NCI-H2171 treated with DMSO at 0.1 percent for 48 hours (cell line): ENCODE measurements at regions not wholly inside any gene's neighbourhood (a gene's known extent, or its start where the extent isn't known, plus 50 kb on each side); places are given as distances from the start of the nearest gene placed in this dataset.
"Not testable (repeated sequence)": the region's sequence is repeated elsewhere in the genome, so short reads cannot be mapped to it uniquely, and the experiment has no call there.

Source experiments
- DNase-seq: peaks from one replicate; lab custom pipeline; 2025; lab: John Stamatoyannopoulos, UW

GRCh38 chr4:100340512-100341485, 150.5 kb upstream of the DDIT4L start:
- no peak for DNase-seq

GRCh38 chr4:100339870-100340269, 149.6 kb upstream of the DDIT4L start:
- no peak for DNase-seq

- not testable (repeated sequence) for DNase-seq
These were observed 143.2 kb upstream of the DDIT4L start for GRCh38 chr4:100333491-100333890.

- no peak for DNase-seq
These were observed 127.0 kb upstream of the DDIT4L start for GRCh38 chr4:100317032-100317864.

GRCh38 chr4:100314057-100314456, 123.8 kb upstream of the DDIT4L start:
- no peak for DNase-seq

- no peak for DNase-seq
These were observed 122.5 kb upstream of the DDIT4L start for GRCh38 chr4:100312615-100313350.

GRCh38 chr4:100311181-100311580, 120.9 kb upstream of the DDIT4L start:
- DNase-seq = no peak

- DNase-seq = no peak
These were observed 115.8 kb upstream of the DDIT4L start for GRCh38 chr4:100306018-100306417.

- no peak for DNase-seq
These were observed 112.1 kb upstream of the DDIT4L start for GRCh38 chr4:100302061-100303026.

- no peak for DNase-seq
These were observed 109.0 kb upstream of the DDIT4L start for GRCh38 chr4:100299046-100299840.

- DNase-seq = no peak
These were observed 105.5 kb upstream of the DDIT4L start for GRCh38 chr4:100295792-100296191.

GRCh38 chr4:100294356-100294755, 104.1 kb upstream of the DDIT4L start:
- DNase-seq = no peak

GRCh38 chr4:100290585-100290984, 100.3 kb upstream of the DDIT4L start:
- DNase-seq = no peak

- no peak for DNase-seq
These were observed 99.7 kb upstream of the DDIT4L start for GRCh38 chr4:100289946-100290345.

GRCh38 chr4:100289530-100289888, 99.2 kb upstream of the DDIT4L start:
- DNase-seq = no peak

GRCh38 chr4:100288811-100289529, 98.7 kb upstream of the DDIT4L start:
- DNase-seq = no peak

GRCh38 chr4:100288161-100288560, 97.9 kb upstream of the DDIT4L start:
- DNase-seq = no peak

- no peak for DNase-seq
These were observed 97.3 kb upstream of the DDIT4L start for GRCh38 chr4:100287534-100287933.

GRCh38 chr4:100286636-100287035, 96.4 kb upstream of the DDIT4L start:
- DNase-seq = peak; percentile 86

GRCh38 chr4:100285121-100285520, 94.9 kb upstream of the DDIT4L start:
- no peak for DNase-seq
